VCaP (cell line): ENCODE measurements at regions not wholly inside any gene's neighbourhood (a gene's known extent, or its start where the extent isn't known, plus 50 kb on each side); places are given as distances from the start of the nearest gene placed in this dataset.

Experiments used
- H3K27ac ChIP-seq: fragments of 450-650 bp; 2 replicates; pipeline ENCODE4 v1.5.1; 2017
- CTCF ChIP-seq: fragments of 450-650 bp; conservative IDR thresholded peaks from 2 replicates; pipeline ENCODE4 v1.5.1; 2017; ENCODE audit warnings: mild to moderate bottlenecking, moderate library complexity

DNA sequence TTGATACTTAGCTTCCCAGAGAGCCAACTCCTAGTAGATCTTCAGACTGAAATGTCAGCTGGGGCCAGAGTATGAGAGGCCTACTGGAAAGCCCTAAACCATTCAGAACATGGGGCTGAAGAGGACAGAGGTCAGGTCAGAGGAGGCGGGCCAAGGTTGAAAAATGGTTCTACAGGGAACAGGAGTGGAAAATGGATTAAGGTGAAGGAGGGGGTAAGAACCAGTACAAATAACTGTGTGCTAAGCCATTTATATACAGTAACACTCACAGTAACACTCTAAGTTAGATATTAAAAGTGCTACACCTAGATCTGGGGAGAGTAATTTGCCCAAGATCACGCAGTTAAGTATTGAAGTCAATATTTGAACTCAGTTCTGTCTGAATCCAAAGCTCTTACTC, 313.2 kb upstream of the MAP3K7 start:
- H3K27ac ChIP-seq, result no peak overlapping the region
- no peak for TF ChIP-seq CTCF

DNA sequence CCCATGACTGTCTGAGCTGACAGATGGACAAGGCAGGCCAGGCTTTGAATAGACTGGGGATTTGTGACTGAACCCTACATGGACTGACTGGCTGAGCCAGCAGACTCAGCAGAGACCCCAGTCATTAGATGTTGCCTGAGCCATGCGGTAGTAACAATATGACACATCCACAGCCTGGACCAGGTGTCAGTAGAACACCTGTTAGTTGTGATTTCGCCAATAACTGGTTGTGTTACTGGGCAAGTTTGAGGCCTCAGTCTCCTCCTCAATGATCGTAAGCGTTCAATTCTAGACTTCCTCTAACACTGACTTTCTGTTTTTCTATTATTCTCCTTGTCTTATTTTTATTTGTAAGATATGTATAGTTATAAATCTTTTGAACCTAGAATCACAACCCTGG, 311.9 kb upstream of the MAP3K7 start:
- H3K27ac ChIP-seq, result no peak overlapping the region
- no peak for TF ChIP-seq CTCF

GRCh38 chr6:90896075-90896547, 309.2 kb upstream of the MAP3K7 start:
- H3K27ac ChIP-seq, result no peak overlapping the region
- TF ChIP-seq CTCF, result no peak

GRCh38 chr6:90895299-90896074, 308.6 kb upstream of the MAP3K7 start:
- H3K27ac ChIP-seq, result no peak overlapping the region
- no peak for TF ChIP-seq CTCF

DNA sequence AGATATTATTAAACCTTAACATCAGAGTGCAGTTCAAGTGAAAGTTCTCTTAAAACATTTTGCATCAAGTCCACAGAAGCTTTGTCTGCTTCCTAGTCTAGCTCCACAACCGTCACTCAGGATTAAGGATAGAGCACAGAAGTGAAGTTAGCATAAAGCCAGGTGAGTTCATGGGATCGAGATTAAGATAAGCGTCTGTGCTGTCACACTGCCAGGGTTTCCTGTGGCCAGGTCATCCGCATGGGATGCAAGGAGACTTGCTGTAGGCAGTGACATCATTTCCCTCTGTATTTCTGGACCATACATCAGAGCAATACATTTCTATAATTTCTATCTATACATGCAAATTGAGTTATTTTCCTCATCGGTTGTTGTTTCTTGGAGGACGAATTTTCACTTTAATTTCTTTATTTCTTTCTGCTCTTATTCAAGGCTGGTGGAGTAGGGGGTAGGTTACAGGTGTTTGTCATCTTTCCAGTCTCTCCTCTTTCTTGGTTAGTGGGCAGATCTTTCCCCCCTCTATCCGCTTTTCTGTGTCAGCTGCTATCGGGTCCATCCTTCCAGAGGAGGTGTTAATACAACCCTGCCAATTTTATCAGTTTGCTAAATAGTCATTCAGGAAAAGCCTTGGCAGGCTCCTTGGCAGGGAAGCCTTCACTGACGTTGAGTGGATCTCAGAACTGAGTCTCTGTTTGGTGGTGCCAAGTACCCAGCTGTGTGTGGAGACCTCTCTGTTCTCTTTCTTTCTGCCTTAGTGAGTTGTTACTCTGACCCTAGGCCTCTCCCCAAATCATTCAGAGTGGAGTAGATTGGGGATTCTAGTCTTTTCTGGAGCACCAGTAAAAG, 307.6 kb upstream of the MAP3K7 start:
- no peak overlapping the region for H3K27ac ChIP-seq
- no peak for TF ChIP-seq CTCF

DNA sequence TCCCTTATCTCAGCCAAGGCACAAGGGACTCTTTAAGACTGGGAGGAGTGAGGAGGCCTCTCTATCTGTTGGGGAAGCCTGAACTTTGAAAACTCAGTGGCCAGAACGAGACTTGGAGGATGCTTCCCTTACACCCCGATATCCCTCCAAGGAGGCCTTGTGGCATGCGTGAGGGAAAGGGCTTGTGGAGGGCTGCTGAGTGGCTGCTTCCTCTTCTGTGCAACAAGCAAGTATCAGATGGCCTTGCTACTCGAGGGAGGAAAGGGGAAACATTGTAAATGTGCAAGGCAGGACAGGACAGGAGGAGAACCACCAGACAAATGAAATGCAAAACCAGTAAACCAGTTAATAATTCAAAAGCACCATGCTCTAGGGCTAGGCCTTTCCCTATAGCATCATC, 306.5 kb upstream of the MAP3K7 start:
- TF ChIP-seq CTCF, result no peak
- no peak overlapping the region for H3K27ac ChIP-seq

- TF ChIP-seq CTCF, result peak; percentile 17; the same call in 1 of the 2 replicates
- no peak overlapping the region for H3K27ac ChIP-seq
Observed at GRCh38 chr6:90892271-90892670, 305.4 kb upstream of the MAP3K7 start.
